ENCODE measurements at regions not wholly inside any gene's neighbourhood (a gene's known extent, or its start where the extent isn't known, plus 50 kb on each side); places are given as distances from the start of the nearest gene placed in this dataset.

- no peaks in the 10 kb centered on the region for H3K36me3 ChIP-seq (ENCODE audit: control insufficient read depth in 2 of 3, insufficient read depth in 3 of 3, low read length in 3 of 3)
- DNase-seq (no peak), FAIRE-seq (no peak)
- H3K4me3 ChIP-seq (ENCODE audit: low read length in 3 of 3), result no peak overlapping the region
- no peak overlapping the region for H3K9ac ChIP-seq (ENCODE audit: low read length in 3 of 3)
- peaks cover 0 to 5% (median 0%) of the 10 kb centered on the region in 3 donors for H3K9me3 ChIP-seq (ENCODE audit: control insufficient read depth in 2 of 3, insufficient read depth in 1 of 3, low read length in 3 of 3)
- H3K27me3 ChIP-seq (ENCODE audit: control insufficient read depth, insufficient read depth, low read length), result no peaks in the 10 kb centered on the region
- no peak for TF ChIP-seq CTCF (IDR thresholded peaks at IDR 0.05; ENCODE audit: borderline replicate concordance, extremely low read depth, insufficient read depth)
- intact Hi-C loops (cut with DNase I), result no loop called here
- no peaks in the 10 kb centered on the region for H3K4me1 ChIP-seq (ENCODE audit: control insufficient read depth in 2 of 3, insufficient read depth in 2 of 3, low read depth in 1 of 3, low read length in 3 of 3)
- H3K27ac ChIP-seq (ENCODE audit: low read depth in 2 of 2, low read length in 2 of 2), result no peak overlapping the region
Measured at GRCh38 chr6:5930143-5930770, 76.5 kb downstream of the NRN1 start.

- Histone ChIP-seq H3K36me3 (ENCODE audit: control insufficient read depth in 2 of 3, insufficient read depth in 3 of 3, low read length in 3 of 3) (no peaks in the 10 kb centered on the region), H3K4me3 (ENCODE audit: low read length in 3 of 3) (no peak overlapping the region), H3K9ac (ENCODE audit: low read length in 3 of 3) (no peak overlapping the region), H3K27ac (ENCODE audit: low read depth in 2 of 2, low read length in 2 of 2) (no peak overlapping the region), H3K9me3 (ENCODE audit: control insufficient read depth in 2 of 3, insufficient read depth in 1 of 3, low read length in 3 of 3) (peaks cover 0 to 2% (median 0%) of the 10 kb centered on the region in 3 donors), H3K27me3 (ENCODE audit: control insufficient read depth, insufficient read depth, low read length) (no peaks in the 10 kb centered on the region), H3K4me1 (ENCODE audit: control insufficient read depth in 2 of 3, insufficient read depth in 2 of 3, low read depth in 1 of 3, low read length in 3 of 3) (no peaks in the 10 kb centered on the region)
- DNase-seq, result no peak
- no peak for FAIRE-seq
- intact Hi-C loops (cut with DNase I), result no loop called here
- TF ChIP-seq CTCF (IDR thresholded peaks at IDR 0.05; ENCODE audit: borderline replicate concordance, extremely low read depth, insufficient read depth), result no peak
Measured at GRCh38 chr6:5923840-5924239, 82.9 kb downstream of the NRN1 start.

GRCh38 chr6:5922230-5922629, 84.5 kb downstream of the NRN1 start:
- no peaks in the 10 kb centered on the region for H3K27me3 ChIP-seq (ENCODE audit: control insufficient read depth, insufficient read depth, low read length)
- TF ChIP-seq CTCF (IDR thresholded peaks at IDR 0.05; ENCODE audit: borderline replicate concordance, extremely low read depth, insufficient read depth), result no peak
- no peak overlapping the region for H3K4me3 ChIP-seq (ENCODE audit: low read length in 3 of 3)
- no peaks in the 10 kb centered on the region for H3K4me1 ChIP-seq (ENCODE audit: control insufficient read depth in 2 of 3, insufficient read depth in 2 of 3, low read depth in 1 of 3, low read length in 3 of 3)
- no peak overlapping the region for H3K27ac ChIP-seq (ENCODE audit: low read depth in 2 of 2, low read length in 2 of 2)
- no peaks in the 10 kb centered on the region for H3K36me3 ChIP-seq (ENCODE audit: control insufficient read depth in 2 of 3, insufficient read depth in 3 of 3, low read length in 3 of 3)
- FAIRE-seq (no peak), DNase-seq (peak in 2 of 5 donors; percentile 8 to 32)
- peaks cover 0 to 2% (median 0%) of the 10 kb centered on the region in 3 donors for H3K9me3 ChIP-seq (ENCODE audit: control insufficient read depth in 2 of 3, insufficient read depth in 1 of 3, low read length in 3 of 3)
- intact Hi-C loops (cut with DNase I), result no loop called here
- no peak overlapping the region for H3K9ac ChIP-seq (ENCODE audit: low read length in 3 of 3)

- H3K27me3 ChIP-seq (ENCODE audit: control insufficient read depth, insufficient read depth, low read length), result no peaks in the 10 kb centered on the region
- DNase-seq, result no peak
- no peak for FAIRE-seq
- no peak overlapping the region for H3K9ac ChIP-seq (ENCODE audit: low read length in 3 of 3)
- intact Hi-C loops (cut with DNase I), result no loop called here
- TF ChIP-seq CTCF (IDR thresholded peaks at IDR 0.05; ENCODE audit: borderline replicate concordance, extremely low read depth, insufficient read depth), result no peak
- H3K27ac ChIP-seq (ENCODE audit: low read depth in 2 of 2, low read length in 2 of 2), result no peak overlapping the region
- no peaks in the 10 kb centered on the region for H3K9me3 ChIP-seq (ENCODE audit: control insufficient read depth in 2 of 3, insufficient read depth in 1 of 3, low read length in 3 of 3)
- H3K4me1 ChIP-seq (ENCODE audit: control insufficient read depth in 2 of 3, insufficient read depth in 2 of 3, low read depth in 1 of 3, low read length in 3 of 3), result no peaks in the 10 kb centered on the region
- H3K36me3 ChIP-seq (ENCODE audit: control insufficient read depth in 2 of 3, insufficient read depth in 3 of 3, low read length in 3 of 3), result no peaks in the 10 kb centered on the region
- H3K4me3 ChIP-seq (ENCODE audit: low read length in 3 of 3), result no peak overlapping the region
Measured at GRCh38 chr6:5909721-5910120, 97.0 kb downstream of the NRN1 start.

All from kidney (tissue), 13 donors.